ENCODE measurements at regions not wholly inside any gene's neighbourhood (a gene's known extent, or its start where the extent isn't known, plus 50 kb on each side); places are given as distances from the start of the nearest gene placed in this dataset.

DNA sequence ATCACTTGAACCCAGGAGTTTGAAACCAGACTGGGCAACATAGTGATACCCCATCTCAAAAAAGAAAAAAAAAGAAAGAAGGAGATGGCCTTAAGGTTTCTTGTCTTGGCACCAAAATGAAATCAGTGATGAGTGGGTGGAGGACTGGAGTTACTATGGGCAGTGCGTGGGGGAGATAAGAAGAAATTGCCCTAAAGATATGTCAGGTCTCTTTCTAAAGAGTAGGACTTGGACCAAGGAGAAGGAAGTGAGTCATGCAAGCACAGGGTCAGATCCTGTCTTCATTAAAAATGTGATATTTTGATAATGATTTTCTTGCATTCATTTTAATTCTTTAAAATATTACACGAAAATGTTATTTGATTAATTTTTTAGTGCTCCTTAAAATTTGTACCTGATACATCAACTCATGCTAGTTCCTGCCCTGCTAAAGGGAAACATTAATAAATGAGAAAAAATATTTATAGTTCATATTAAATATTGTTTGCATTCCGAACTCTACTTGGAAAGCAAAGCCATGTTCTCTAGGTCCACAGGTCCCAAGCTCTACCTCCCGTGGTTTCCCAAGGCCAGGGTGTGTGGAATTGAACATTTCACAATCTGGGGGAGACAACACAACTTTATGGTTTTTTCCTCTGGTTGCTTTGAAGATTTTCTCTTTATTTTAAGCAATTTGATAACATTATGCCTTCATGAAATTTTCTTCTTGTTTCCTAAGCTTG, 62.6 kb upstream of the CTLA4 start:
- no peak overlapping the region for H2AFZ ChIP-seq (ENCODE audit: low read length)
- H3K4ac ChIP-seq (ENCODE audit: low read depth, low read length): no peak overlapping the region
- H3T11ph ChIP-seq (ENCODE audit: low read length): no peak overlapping the region
- H2BK15ac ChIP-seq (ENCODE audit: low read depth, low read length): no peak overlapping the region
- Mint-ChIP-seq H3K4me1 (peaks cover 3 to 7% of the 10 kb centered on the region in 2 experiments; a peak in 2 of 4 replicates), H3K9me3 (peaks cover 0 to 9% of the 10 kb centered on the region in 2 experiments; a peak in 3 of 5 replicates), H3K27ac (no peak overlapping the region), H3K4me3 (no peak overlapping the region), H3K27me3 (ENCODE audit: low read depth) (no peaks in the 10 kb centered on the region), H3K36me3 (ENCODE audit: insufficient read depth in 1 of 3, low read depth in 3 of 3) (peaks cover 0 to 10% (median 3%) of the 10 kb centered on the region in 3 experiments; a peak in 3 of 7 replicates)
- H3K9ac ChIP-seq (ENCODE audit: extremely low read depth, insufficient read length, low read length): no peak overlapping the region
- no peaks in the 10 kb centered on the region for H3K27me3 ChIP-seq (ENCODE audit: insufficient read depth, low read length)
- H3K79me2 ChIP-seq (ENCODE audit: insufficient read depth, low read length): no peaks in the 10 kb centered on the region
- H2AK5ac ChIP-seq (ENCODE audit: insufficient read length, low read length): no peak overlapping the region
- H4K20me1 ChIP-seq (ENCODE audit: control insufficient read depth, insufficient read depth, insufficient read length): no peaks in the 10 kb centered on the region
- H3K4me1 ChIP-seq (ENCODE audit: insufficient read depth, low read length): no peaks in the 10 kb centered on the region; the same call in 1 of the 2 replicates
- H3K23me2 ChIP-seq (ENCODE audit: insufficient read length, low read depth, low read length, poor library complexity, severe bottlenecking): no peaks in the 10 kb centered on the region
- no CpG with 5 or more reads among the region's 4 CpGs for WGBS (ENCODE audit: extremely low coverage, insufficient read length, low lambda C conversion rate)
- no peak overlapping the region for H3K56ac ChIP-seq (ENCODE audit: insufficient read length, low read depth, low read length)
- no peak overlapping the region for H4K91ac ChIP-seq (ENCODE audit: insufficient read length, low read depth, low read length)
- H2BK120ac ChIP-seq (ENCODE audit: low read depth, low read length, poor library complexity, severe bottlenecking): no peak overlapping the region
- H3K79me1 ChIP-seq (ENCODE audit: insufficient read depth, low read depth, low read length, poor library complexity, severe bottlenecking): no peaks in the 10 kb centered on the region
- no peak overlapping the region for H4K5ac ChIP-seq (ENCODE audit: insufficient read length, low read depth, low read length)
- DNase-seq: no peak
- no peak overlapping the region for H3K18ac ChIP-seq (ENCODE audit: insufficient read length, low read depth, low read length)
- no peak overlapping the region for H2BK12ac ChIP-seq (ENCODE audit: insufficient read length, low read depth, low read length)
- no peak overlapping the region for H2BK20ac ChIP-seq (ENCODE audit: low read depth, low read length, poor library complexity, severe bottlenecking)
- H3K4me2 ChIP-seq (ENCODE audit: insufficient read depth, insufficient read length, low read length): no peak overlapping the region
- H3K14ac ChIP-seq (ENCODE audit: insufficient read depth, low read length): no peak overlapping the region
- no peaks in the 10 kb centered on the region for H3K9me3 ChIP-seq (ENCODE audit: control insufficient read depth, low read depth, low read length)
- no peak overlapping the region for H3K23ac ChIP-seq (ENCODE audit: insufficient read length, low read depth, low read length)
- H2BK5ac ChIP-seq (ENCODE audit: insufficient read length, low read length): no peak overlapping the region
- no peak overlapping the region for H4K8ac ChIP-seq (replicated peaks; ENCODE audit: insufficient read length, low read depth, low read length)
- H3K27ac ChIP-seq (ENCODE audit: insufficient read length, low read depth, low read length): no peak overlapping the region
- TF ChIP-seq, protein P1, sequence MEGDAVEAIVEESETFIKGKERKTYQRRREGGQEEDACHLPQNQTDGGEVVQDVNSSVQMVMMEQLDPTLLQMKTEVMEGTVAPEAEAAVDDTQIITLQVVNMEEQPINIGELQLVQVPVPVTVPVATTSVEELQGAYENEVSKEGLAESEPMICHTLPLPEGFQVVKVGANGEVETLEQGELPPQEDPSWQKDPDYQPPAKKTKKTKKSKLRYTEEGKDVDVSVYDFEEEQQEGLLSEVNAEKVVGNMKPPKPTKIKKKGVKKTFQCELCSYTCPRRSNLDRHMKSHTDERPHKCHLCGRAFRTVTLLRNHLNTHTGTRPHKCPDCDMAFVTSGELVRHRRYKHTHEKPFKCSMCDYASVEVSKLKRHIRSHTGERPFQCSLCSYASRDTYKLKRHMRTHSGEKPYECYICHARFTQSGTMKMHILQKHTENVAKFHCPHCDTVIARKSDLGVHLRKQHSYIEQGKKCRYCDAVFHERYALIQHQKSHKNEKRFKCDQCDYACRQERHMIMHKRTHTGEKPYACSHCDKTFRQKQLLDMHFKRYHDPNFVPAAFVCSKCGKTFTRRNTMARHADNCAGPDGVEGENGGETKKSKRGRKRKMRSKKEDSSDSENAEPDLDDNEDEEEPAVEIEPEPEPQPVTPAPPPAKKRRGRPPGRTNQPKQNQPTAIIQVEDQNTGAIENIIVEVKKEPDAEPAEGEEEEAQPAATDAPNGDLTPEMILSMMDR (conservative IDR thresholded peaks at IDR 0.05): no peak

Measured in H9 (cell line).